ENCODE measurements at regions not wholly inside any gene's neighbourhood (a gene's known extent, or its start where the extent isn't known, plus 50 kb on each side); places are given as distances from the start of the nearest gene placed in this dataset.

DNA sequence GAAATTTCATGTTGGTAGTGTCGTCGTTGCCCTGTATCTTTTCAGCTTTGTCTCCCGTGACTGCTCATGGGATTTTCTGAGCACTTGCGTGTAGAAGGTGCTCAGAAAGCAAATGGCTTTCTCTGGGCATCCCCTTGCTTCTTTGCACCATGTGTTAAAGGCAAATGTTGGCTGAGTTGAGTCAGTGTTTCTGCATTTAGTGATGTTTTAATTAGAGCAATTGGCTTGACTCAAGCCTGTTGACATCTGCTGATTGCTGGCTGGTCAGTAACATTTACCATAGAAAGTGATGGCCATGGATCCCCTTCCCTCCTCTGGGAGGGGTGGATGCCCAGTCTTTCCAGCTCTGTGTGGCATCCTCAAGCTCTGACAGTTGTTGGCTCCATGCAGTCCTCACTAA lies 187.2 kb upstream of the MPHOSPH6 start:
- no peak for DNase-seq

DNA sequence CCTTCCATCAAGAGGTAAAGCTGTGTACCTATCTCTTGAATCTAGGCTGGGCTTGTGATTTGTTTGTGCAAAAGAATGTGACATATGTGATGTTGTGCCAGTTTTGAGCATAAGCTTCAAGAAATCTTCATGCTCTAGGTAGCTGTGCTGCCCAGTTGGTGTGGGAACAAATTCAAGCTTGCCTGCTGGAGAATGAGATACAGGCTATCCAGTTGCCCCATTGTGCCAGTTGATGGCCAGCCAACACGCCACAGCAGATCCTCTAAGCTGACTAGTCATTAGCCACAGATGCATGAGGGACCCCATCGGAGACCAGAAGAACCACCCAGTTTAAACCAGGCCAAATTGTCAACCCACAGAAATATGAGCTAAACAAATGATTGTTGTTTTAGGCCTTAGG lies 180.5 kb upstream of the MPHOSPH6 start:
- no peak for DNase-seq

DNA sequence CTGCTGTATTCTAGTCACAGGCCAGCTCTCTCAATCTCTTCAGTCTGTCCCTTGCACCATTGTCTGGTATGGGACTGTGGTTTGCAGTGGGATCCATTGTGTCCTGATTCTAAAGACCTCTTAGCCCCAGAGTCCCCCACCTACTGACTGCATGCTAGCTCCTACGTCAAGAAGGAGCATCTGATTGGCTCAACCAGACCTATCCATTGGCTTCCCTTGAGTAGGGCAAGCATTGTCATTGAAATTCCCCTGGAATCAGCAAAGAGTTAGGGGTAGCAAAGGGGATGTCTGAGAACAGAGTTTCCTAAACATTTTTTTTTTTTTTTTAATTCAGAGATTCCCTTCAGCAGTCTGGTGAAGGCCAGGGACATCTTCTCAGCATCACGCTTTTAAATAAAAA lies 175.3 kb upstream of the MPHOSPH6 start:
- no peak for DNase-seq

DNA sequence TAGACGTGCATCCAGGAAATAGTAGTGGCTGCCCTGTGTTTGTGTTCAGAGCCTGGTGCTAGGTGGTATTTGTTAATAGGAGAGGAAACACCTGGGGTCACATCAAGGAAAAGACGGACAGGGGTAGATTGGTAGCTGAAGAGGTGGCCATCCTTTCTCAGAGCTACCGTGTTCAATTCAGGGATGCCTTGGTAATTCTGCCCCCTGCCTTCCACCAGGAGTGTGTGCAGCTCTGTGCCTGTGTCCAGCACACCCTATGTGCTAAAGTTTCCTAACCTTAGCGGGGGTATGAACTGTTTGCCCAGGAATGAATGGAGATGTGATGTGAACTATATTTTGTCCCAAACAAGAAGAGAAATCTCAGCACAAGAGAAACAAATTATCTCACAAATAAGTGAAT lies 174.1 kb upstream of the MPHOSPH6 start:
- peak in 2 of 4 experiments; percentile 3 to 7 for DNase-seq

DNA sequence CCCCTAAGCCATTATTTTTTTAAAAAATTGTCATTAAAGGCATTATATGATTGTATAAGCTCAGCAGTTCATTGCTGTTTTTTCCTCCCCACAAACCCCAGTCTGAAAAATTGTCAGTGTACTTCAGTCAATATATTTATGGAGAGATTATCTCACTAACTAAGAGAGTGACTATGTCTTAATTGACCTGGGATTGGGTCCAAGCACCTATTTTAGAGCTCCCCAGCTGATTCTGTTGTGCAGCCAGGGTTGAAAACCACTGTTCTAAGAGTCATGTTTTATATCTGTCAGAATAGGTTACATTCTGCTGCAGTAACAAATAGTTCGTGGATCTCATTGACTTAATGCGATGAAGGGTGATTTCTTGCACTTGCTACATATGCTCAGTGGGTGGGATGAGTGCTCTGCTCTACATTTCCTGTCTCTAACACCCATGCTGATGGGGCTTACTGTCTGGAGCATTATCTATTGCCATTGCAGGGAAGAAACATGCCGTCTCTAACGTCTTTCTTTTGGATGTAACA lies 171.2 kb upstream of the MPHOSPH6 start:
- no peak for DNase-seq

DNA sequence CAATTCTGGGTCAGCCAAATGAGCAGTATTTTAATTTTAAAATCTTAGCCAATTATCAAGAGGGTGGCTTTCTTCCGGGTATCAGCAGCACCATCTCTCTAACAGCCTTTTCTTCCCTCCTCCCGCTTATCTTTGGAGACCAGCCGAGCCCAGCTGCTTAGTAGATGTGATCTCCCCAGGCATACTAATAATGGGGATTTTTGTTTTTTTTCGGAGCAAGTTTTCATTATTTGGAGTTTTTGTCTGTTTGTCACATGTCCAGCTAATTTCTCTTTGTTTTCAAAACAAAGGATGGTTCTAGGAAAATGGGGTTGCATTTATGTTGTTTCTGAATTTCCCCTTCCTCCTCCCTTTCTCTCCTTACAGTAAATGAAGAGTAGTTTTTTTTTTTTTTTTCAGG lies 170.5 kb upstream of the MPHOSPH6 start:
- DNase-seq = no peak

DNA sequence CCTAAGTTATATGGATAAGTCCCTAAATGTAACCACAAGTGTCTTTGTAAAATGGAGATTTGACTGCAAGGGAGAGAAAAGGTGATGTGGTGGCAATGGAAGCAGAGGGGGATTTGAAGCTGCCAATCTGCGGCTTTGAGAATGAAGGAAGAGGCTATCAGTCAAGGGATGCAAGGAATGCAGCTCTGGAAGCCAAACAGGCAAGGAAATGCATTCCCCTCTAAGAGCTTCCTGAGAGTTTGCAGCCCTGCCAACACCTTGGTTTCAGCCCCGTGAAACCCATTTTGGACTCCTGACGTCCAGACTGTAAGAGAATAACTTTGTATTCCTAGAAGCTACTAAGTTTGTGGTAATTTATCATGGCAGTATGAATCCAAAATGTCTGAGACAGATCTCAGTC lies 167.3 kb upstream of the MPHOSPH6 start:
- DNase-seq = no peak

DNA sequence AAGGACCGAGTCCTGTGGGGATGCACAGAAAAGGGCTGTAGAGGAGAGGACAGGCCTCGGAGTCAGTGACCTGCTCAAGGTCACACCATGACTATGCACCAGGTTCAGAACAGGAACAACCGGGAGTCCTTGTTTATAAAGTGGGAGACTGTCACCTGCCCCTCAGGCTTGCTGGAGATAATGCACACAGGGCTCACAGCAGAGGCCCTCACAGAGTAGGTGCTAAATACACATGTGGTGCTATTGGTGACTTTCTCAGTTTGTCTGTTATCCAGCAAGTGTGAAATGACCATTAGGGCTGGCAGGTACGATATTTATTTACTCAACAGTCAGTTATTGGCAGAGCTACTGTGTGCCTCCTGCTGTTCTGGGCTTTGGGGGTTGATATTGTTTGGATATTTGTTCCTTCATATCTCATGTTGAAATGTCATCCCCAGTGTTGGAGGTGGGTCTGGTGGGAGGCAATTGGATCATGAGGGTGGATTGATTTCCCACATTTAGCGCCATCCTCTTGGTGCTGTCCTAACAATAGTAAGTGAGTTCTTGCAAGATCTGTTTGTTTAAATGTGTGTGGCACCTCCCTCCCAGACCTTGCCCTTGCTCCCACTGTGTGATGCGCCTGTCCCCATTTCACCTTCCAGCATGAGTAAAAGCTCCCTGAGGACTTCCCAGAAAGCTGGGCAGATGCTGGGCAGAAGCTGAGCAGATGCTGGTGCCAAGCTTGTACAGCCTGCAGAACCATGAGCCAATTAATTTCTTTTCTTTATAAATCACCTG lies 162.1 kb upstream of the MPHOSPH6 start:
- no peak for DNase-seq

DNA sequence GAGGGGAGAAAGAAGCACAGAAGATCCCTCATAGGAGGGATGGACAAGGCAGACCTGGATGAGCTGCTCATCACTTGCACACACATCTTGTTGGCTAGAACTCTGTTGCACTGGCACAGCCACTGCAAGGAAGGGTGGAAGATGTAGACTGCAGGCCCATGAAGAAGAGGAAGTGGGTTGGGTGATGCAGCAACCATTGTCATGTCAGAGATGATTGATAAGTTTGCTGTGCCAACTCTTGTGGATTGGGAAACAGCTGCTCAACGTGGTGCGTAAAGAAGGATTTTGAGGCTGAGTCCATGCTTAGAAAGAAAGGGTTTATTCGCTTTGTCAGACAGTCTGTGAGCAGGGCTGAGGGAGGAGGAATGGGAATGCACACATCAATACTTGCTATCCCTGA lies 161.4 kb upstream of the MPHOSPH6 start:
- DNase-seq = peak in 1 of 4 experiments; percentile 0

DNA sequence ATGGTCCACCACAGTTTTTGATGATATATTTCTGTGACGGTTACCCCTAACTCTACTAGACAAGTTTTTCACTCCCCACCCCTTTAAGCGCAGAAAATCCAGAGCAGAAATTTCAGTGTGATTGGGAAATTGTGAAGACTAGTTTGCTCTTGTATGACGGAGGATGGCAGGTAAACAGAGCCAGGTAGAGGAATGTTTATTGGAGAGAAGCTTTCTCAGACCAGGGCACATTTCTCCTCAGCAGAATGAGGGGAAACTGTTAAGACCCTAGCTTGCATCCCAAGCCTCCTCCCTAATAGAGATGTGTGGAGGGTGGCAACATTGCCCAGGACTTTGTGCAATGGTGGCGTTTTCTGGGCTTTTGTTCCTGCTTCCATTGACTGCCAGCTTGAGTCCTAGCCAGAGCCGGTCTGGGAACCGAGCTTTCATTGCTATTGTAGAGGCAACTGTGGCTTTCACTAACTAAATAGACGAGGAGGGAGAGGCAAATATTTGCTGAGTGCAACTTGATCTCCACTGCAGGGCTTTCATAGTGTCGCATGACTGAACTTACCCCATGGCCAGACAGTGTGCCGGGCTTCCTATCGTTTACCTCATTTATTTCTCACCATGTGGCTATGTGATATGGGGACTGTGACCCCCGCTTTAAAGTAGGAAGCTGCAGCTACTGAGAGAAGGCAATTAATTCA lies 159.6 kb upstream of the MPHOSPH6 start:
- no peak for DNase-seq

DNA sequence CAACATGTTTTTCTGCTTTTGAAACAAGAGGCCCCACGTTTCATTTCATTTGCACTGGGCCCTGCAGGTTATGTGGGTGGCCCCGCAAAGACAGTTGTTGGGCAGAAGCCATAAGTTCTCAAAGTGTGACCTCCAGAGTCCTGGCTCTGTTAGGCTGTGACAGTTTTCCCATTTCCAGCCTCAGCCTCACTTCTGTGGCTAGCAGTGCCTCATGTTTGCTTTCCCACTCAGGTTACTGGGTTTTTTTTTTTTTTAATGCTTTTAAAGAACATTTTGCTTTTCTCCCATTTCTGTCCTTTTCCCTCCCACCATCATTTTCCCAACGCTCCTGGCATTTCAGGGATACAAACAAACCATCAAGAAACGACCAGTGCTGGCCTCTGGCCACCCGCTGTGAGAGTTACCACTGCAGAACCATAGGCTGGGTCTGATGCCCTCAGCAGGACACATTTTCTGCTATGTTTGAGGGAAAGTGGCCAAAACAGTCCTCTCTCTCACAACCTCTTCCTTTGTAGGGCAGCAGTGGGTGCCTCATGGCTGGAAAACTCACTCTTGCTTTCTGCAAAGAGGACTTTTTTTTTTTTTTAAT lies 159.0 kb upstream of the MPHOSPH6 start:
- DNase-seq = no peak

DNA sequence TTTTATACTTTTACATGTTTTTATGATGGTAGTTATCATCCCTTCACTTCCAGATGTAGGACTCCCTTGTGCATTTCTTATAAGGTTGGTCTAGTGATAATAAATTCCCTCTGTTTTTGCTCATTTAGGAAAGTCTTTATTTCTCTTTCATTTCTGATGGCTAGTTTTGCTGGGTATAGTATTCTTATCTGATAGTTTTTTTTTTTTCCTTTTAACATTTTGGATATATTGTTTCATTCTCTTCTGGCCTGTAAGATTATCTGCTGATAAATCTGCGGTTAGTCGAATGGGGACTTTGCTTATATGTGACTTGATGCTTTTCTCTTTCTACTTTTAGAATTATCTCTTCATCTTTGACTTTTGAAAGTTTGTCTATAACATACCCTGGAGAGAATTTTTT lies 153.1 kb upstream of the MPHOSPH6 start:
- no peak for DNase-seq

DNA sequence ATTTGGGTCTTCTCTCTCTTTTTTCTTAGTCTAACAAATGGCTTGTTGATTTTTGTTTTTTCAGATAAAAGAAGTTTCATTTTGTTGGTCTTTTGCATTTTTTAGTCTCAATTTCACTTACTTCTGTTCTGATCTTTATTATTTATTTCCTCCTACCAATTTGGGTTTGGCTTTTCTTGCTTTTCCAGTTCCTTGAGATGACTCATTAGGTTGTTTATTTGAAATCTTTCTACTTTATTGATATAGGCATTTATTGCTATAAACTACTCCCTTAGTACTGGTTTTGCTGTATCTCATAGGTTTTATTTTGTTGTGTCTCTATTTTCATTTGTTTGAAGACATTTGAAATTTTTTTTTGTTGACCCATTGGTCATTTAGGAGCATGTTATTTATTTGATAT lies 152.2 kb upstream of the MPHOSPH6 start:
- DNase-seq = no peak

DNA sequence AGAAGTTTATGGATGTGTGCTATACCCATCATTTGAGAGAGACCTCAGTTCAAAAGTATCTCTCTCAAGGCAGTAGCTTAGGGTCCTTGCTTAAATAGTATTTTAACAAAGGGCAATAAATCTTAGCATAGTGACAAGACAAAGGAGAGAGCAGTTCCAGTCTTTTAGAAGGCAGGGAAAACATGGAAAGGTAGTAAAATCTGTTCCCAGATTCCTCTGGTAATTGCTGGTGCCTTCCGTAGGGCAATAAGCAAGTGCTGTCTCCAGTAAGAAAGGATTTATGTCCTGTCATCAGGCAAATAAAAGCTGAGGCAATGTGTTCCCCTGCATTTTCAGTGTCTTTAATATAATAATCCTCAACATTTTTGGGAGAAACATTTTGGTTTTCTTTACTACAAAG lies 149.0 kb upstream of the MPHOSPH6 start:
- DNase-seq = no peak

DNA sequence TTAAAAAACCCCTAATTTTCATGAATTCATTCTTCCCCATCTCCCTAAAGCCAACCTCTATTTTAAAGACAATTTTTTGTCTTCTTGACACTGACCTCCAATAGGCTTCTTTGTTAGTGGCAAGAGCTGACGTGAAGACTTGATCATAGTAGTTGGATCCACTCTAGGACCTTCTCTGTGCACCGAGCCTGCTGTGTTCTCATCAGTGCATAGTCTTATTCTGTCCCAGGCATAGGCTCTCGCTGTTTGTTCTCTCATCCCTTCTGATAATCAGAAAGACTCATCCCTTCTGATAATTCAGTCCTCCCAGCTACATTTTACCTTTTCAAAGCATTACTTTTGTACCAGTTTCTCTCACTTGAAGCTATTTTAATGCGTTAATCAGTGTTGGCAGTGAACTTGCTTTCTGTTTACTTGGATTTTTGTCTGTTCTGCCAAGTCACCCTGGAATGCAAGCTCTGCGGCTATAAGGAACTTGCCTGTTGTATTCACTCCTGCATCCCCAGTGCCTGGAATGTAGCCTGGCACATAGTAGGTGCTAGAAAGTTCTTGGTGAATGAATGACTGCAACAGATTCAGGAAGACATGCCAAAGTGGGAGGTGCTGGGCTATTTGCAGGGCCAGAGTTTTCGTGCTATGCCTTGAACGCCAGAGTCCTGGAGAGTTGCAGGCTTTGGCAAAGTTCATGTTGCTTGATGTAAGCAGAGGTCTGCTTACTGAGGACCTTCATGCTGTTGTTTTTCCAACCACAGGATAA lies 147.6 kb upstream of the MPHOSPH6 start:
- DNase-seq = no peak

DNA sequence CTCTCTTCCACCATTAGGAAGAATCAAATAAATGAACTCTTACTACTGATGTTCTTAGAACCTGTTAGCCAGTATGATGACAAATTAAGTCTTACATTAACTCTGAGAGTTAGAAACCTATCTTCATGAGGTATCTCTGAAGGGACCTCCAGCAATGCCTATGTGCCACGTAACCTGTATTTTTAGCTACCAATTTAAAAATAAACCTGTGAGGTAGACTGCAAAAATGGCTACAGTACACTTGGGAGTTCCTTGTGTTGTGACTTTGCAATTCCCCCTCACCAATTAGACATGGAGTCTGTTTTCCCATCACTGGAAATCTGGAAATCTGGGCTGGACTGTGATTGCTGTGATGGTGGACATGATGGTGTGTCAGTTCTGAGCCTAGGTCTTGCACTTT lies 143.7 kb upstream of the MPHOSPH6 start:
- no peak for DNase-seq

DNA sequence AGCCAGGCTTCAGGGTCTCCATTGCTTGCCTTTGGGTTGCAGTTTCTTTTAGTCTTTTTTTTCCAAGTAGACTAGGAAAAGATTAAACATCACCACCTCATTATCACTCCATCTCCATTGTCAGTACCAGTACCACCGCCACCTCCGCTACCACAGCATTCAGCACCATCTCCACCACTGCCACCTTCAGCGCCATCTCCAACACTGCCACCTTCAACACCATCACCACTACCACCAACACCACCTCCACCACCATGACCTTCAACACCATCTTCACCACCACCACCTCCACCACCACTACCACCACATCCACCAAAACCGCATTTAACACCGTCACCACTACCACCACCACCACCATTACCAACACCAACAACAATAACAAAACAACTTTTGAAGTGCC lies 141.5 kb upstream of the MPHOSPH6 start:
- no peak for DNase-seq

DNA sequence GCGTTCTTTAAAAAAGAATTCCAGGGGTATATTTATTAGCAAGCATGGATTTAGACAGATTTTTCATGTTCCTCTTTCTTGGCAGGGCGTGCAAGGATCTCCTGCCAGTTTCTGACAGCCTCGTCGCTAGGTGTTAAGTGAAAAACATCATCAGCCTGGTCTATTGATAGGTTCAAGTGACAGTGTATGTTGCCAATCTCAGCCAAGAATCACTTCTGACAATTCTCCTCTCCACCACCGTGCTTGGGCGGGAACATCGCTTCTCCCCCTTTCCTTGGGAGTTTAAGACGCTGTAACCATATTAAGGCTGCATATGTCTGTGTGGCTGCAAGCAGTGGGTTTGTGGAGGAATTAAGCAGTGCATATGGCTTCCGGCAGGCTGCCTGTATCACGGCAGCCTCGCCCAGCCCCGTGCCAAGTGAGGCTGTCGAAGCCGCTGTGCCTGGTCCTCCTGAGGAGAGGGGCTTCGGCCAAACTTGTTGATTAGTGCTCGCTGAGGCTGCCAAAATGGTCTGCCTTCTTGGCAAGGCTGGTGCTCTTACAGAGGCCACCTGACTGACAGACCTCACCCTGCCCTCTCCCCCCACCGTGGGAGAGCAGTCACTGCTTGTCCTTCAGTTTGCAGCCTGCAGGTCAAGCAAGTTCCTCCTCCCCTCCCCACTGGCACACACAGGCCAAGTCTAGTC lies 132.2 kb upstream of the MPHOSPH6 start:
- no peak for DNase-seq

DNA sequence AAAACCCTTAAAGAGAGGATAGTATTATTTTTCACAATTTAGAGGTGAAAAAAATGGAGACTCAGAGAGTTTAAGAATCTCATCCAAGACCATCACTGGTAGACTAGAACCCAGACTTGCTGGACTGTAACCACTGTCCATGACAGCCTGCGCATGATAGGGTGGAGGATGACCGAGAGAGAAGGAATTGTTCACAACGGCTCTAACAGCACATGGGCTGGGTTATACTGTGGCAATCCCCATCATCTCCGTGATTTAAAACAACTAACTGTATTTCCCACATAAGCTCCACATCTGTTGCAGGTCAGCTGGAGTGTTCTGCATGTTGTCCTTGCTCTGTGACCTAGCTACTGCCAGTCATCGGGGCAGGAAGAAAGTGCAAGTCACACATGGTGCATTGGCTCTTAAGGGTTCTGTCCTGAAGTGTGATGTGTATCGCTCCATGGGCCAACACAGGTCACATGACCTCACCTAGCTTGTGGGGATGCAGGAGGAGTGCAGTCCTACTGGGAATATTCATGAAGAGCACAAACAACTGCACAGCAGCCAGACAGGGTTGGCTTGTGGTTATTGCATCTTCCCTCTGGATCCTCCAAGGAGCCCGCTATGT lies 131.2 kb upstream of the MPHOSPH6 start:
- no peak for DNase-seq

DNA sequence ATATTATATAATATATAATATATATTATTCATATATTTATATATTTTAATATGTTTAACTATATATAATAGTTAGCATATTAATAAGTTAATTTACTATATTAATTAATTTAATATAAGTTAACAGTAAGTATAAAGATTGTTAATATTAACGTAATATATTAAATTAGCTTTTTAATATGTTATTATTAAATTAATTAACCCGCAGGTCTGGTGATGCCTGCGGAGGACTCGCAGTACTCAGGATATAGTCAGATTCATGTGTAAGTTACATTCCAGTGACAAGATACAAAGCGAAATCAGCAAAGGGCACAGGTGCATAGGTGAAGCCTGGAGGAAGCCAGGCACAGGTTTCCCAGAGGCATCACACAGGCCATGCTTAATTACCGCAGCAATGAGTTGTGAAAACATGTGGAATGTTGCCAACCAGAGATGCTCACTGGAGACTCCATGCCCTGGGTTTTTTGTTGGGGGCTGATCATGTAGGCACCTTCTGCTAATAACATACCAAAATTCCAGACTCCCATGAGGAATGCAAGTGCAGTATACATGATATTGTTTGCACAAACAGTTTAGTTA lies 130.4 kb upstream of the MPHOSPH6 start:
- DNase-seq = no peak

DNA sequence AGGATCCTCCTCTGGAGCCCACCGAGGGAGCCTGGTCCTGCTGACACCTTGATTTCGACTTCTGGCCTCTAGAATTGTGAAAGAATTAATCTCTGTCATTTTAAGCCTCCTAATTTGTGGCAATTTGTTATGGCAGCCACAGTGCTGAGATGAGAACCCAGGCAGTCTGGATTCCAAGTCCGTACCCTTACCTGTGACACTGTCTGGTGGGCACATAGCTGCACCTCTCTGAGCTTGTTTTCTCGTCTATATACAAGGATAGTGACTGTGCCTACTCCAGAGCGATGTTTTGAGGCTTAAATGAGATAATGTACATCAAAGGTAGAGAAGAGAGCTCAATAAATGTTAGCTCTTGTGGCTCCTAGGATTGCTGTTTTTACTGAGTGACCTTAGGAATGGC lies 128.4 kb upstream of the MPHOSPH6 start:
- no peak for DNase-seq

Measured in suppressor macrophage (primary cell).